ENCODE measurements at regions not wholly inside any gene's neighbourhood (a gene's known extent, or its start where the extent isn't known, plus 50 kb on each side); places are given as distances from the start of the nearest gene placed in this dataset.
"Not testable (repeated sequence)": the region's sequence is repeated elsewhere in the genome, so short reads cannot be mapped to it uniquely, and the experiment has no call there.

- DNase-seq (ENCODE audit: low spot score) = no peak
Observed at GRCh38 chr10:117748058-117748457, 205.5 kb downstream of the EMX2 start.

GRCh38 chr10:117750616-117751015, 208.1 kb downstream of the EMX2 start:
- DNase-seq (ENCODE audit: low spot score) = no peak

- no peak for DNase-seq (ENCODE audit: low spot score)
Observed at GRCh38 chr10:117751259-117751658, 208.7 kb downstream of the EMX2 start.

GRCh38 chr10:117752103-117752502, 209.6 kb downstream of the EMX2 start:
- no peak for DNase-seq (ENCODE audit: low spot score)

- no peak for DNase-seq (ENCODE audit: low spot score)
Observed at GRCh38 chr10:117754770-117755658, 212.5 kb downstream of the EMX2 start.

GRCh38 chr10:117755659-117756014, 213.1 kb downstream of the EMX2 start:
- no peak for DNase-seq (ENCODE audit: low spot score)

GRCh38 chr10:117757086-117757720, 214.7 kb downstream of the EMX2 start:
- DNase-seq (ENCODE audit: low spot score) = no peak

- no peak for DNase-seq (ENCODE audit: low spot score)
Observed at GRCh38 chr10:117759266-117759665, 216.7 kb downstream of the EMX2 start.

- no peak for DNase-seq (ENCODE audit: low spot score)
Observed at GRCh38 chr10:117761695-117762094, 219.1 kb downstream of the EMX2 start.

- no peak for DNase-seq (ENCODE audit: low spot score)
Observed at GRCh38 chr10:117762126-117762818, 219.7 kb downstream of the EMX2 start.

- DNase-seq (ENCODE audit: low spot score) = no peak
Observed at GRCh38 chr10:117762819-117763172, 220.2 kb downstream of the EMX2 start.

- no peak for DNase-seq (ENCODE audit: low spot score)
Observed at GRCh38 chr10:117763528-117763927, 221.0 kb downstream of the EMX2 start.

GRCh38 chr10:117768333-117769042, 225.9 kb downstream of the EMX2 start:
- DNase-seq (ENCODE audit: low spot score) = no peak

GRCh38 chr10:117775526-117775925, 233.0 kb downstream of the EMX2 start:
- no peak for DNase-seq (ENCODE audit: low spot score)

- not testable (repeated sequence) for DNase-seq (ENCODE audit: low spot score)
Observed at GRCh38 chr10:117777222-117777621, 234.7 kb downstream of the EMX2 start.

- no peak for DNase-seq (ENCODE audit: low spot score)
Observed at GRCh38 chr10:117778241-117778640, 235.7 kb downstream of the EMX2 start.

- DNase-seq (ENCODE audit: low spot score) = no peak
Observed at GRCh38 chr10:117780411-117780810, 237.9 kb downstream of the EMX2 start.

- no peak for DNase-seq (ENCODE audit: low spot score)
Observed at GRCh38 chr10:117781216-117781831, 238.8 kb downstream of the EMX2 start.

GRCh38 chr10:117782276-117782675, 239.7 kb downstream of the EMX2 start:
- DNase-seq (ENCODE audit: low spot score) = no peak

- no peak for DNase-seq (ENCODE audit: low spot score)
Observed at GRCh38 chr10:117783698-117784395, 241.3 kb downstream of the EMX2 start.

- no peak for DNase-seq (ENCODE audit: low spot score)
Observed at GRCh38 chr10:117784776-117785175, 242.2 kb downstream of the EMX2 start.
